Pulmonary artery endothelial cell (primary cell): ENCODE measurements at regions not wholly inside any gene's neighbourhood (a gene's known extent, or its start where the extent isn't known, plus 50 kb on each side); places are given as distances from the start of the nearest gene placed in this dataset.

Experiments
- DNase-seq: peaks from one replicate; pipeline ENCODE4 v3.0.0-alpha.2; 2011; ENCODE audit warnings: low read depth, low spot score

GRCh38 chr16:86357950-86358349 is 152.4 kb upstream of the FOXF1 start:
- DNase-seq: no peak

GRCh38 chr16:86359571-86359970 is 150.8 kb upstream of the FOXF1 start:
- no peak for DNase-seq

- no peak for DNase-seq
These were observed 148.0 kb upstream of the FOXF1 start for GRCh38 chr16:86362155-86362849.

GRCh38 chr16:86363057-86363490 is 147.3 kb upstream of the FOXF1 start:
- DNase-seq: no peak

GRCh38 chr16:86363836-86364618 is 146.3 kb upstream of the FOXF1 start:
- no peak for DNase-seq

GRCh38 chr16:86364653-86365380 is 145.5 kb upstream of the FOXF1 start:
- DNase-seq: no peak

- no peak for DNase-seq
These were observed 144.6 kb upstream of the FOXF1 start for GRCh38 chr16:86365513-86366273.

GRCh38 chr16:86366481-86366880 is 143.8 kb upstream of the FOXF1 start:
- DNase-seq: no peak

GRCh38 chr16:86367291-86368072 is 142.8 kb upstream of the FOXF1 start:
- DNase-seq: no peak

GRCh38 chr16:86368261-86368660 is 142.1 kb upstream of the FOXF1 start:
- DNase-seq: no peak

- no peak for DNase-seq
These were observed 140.3 kb upstream of the FOXF1 start for GRCh38 chr16:86370062-86370461.

- no peak for DNase-seq
These were observed 139.1 kb upstream of the FOXF1 start for GRCh38 chr16:86371083-86371803.

GRCh38 chr16:86372193-86372592 is 138.1 kb upstream of the FOXF1 start:
- no peak for DNase-seq

- no peak for DNase-seq
These were observed 136.9 kb upstream of the FOXF1 start for GRCh38 chr16:86373276-86373901.

- DNase-seq: no peak
These were observed 135.7 kb upstream of the FOXF1 start for GRCh38 chr16:86374603-86375130.

- no peak for DNase-seq
These were observed 135.0 kb upstream of the FOXF1 start for GRCh38 chr16:86375364-86375763.

- no peak for DNase-seq
These were observed 134.5 kb upstream of the FOXF1 start for GRCh38 chr16:86375851-86376250.

GRCh38 chr16:86376837-86377236 is 133.5 kb upstream of the FOXF1 start:
- DNase-seq: no peak
